ENCODE measurements at regions not wholly inside any gene's neighbourhood (a gene's known extent, or its start where the extent isn't known, plus 50 kb on each side); places are given as distances from the start of the nearest gene placed in this dataset.

DNA sequence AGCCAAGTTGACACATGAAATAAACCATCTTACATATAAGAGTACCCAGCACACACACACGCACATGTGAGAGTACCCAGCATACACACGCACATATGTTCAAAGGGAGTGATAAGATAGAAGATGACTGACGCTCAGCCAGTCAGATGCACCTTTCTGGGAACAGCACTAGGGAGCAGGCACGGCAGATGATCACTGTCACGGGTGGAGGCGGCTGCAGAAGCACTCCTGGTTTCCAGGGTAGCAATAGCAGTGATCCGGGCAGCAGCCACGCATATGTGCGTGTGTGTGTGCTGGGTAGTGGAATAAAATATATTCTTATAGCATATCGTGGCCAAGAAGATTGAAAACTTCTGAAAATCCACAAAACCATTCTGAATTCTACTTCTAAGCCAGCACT is 85.8 kb upstream of the NAMPT start:
- TF ChIP-seq CTCF (optimal IDR thresholded peaks at IDR 0.05 in 1 of 3, IDR thresholded peaks at IDR 0.05 in 1 of 3, conservative IDR thresholded peaks at IDR 0.05 in 1 of 3; ENCODE audit: extremely low read depth in 1 of 3, insufficient read depth in 2 of 3, low read length in 3 of 3) (no peak), EZH2 (IDR thresholded peaks at IDR 0.05; ENCODE audit: low read length) (no peak)
